HepG2 (cell line): ENCODE measurements at regions not wholly inside any gene's neighbourhood (a gene's known extent, or its start where the extent isn't known, plus 50 kb on each side); places are given as distances from the start of the nearest gene placed in this dataset.

Experiments used
- ATAC-seq: fragments of 200-7000 bp; cut with Tn5 transposase; 3 replicates; pipeline ENCODE4 v1.9.1; 2020; ENCODE audit warnings: mild to moderate bottlenecking, moderate library complexity
- BruUV-seq: library from RNA; stranded (reverse); fragments of 400-500 nt; replicated peaks from 2 replicates; lab custom pipeline; 2021; lab: Mats Ljungman, UMichigan
- CTCF ChIA-PET: fragments of 300-600 bp; formaldehyde crosslinking; extraction: SDS; loops from one replicate; lab custom pipeline; 2021; ENCODE audit warnings: low total read pairs, inconsistent platforms, low intra/inter-chr PET ratio; lab: Yijun Ruan, JAX
- POLR2A ChIA-PET: fragments of 350-600 bp; sonication (Branson Sonifier 250); formaldehyde crosslinking; loops from one replicate; lab custom pipeline; 2020; ENCODE audit warnings: antibody characterized with exemption, inconsistent platforms; lab: Yijun Ruan, JAX
- DNase-seq: peaks from one replicate; pipeline ENCODE4 v3.0.0-alpha.2; 2015; ENCODE audit warnings: low spot score
- FAIRE-seq: peaks from 3 replicates; lab custom pipeline; 2011; peaks lifted over from hg19 to GRCh38; lab: Jason Lieb, UNC
- H2AFZ ChIP-seq: one replicate; pipeline ENCODE4 v1.6.1; 2011; ENCODE audit warnings: low read length, inconsistent platforms
- H3K27ac ChIP-seq: fragments of 300-600 bp; 3 replicates; pipeline ENCODE4 v1.8.0; 2011; ENCODE audit warnings: mixed run types, mild to moderate bottlenecking, mixed read lengths, low read length, inconsistent platforms; ENCODE audit not compliant: insufficient read depth; ENCODE audit errors: extremely low read length
- H3K27me3 ChIP-seq, 2 experiments: fragments of 200-600 bp in 1 of 2; 2 replicates in 1 of 2; 3 replicates in 1 of 2; pipeline versions ENCODE4 v1.6.0 to v1.8.0; 2011; ENCODE audit warnings: low read length in 2 of 2, mild to moderate bottlenecking in 2 of 2, moderate library complexity in 2 of 2, inconsistent platforms in 1 of 2; ENCODE audit not compliant: insufficient read depth in 2 of 2, control insufficient read depth in 1 of 2
- H3K36me3 ChIP-seq, 2 experiments: fragments of 200-600 bp in 1 of 2; replicated peaks in 1 of 2; 2 replicates in 1 of 2; 3 replicates in 1 of 2; pipeline versions ENCODE4 v1.5.1 to v1.8.0; 2011; ENCODE audit warnings: low read length in 2 of 2, inconsistent platforms in 1 of 2; ENCODE audit not compliant: insufficient read depth in 2 of 2, control insufficient read depth in 1 of 2
- H3K4me1 ChIP-seq: 2 replicates; pipeline ENCODE4 v1.5.1; 2012; ENCODE audit warnings: low read length, inconsistent platforms; ENCODE audit not compliant: insufficient read depth
- H3K4me2 ChIP-seq: 2 replicates; pipeline ENCODE4 v1.6.0; 2011; ENCODE audit warnings: low read depth, low read length, inconsistent platforms
- H3K4me3 ChIP-seq, 3 experiments: fragments of 200-600 bp in 1 of 3; sonication (generic), shearing (Covaris generic) in 1 of 3; replicated peaks in 1 of 3; 2 replicates each; pipeline ENCODE4 v1.5.1; 2011 to 2016; ENCODE audit warnings: low read length in 3 of 3, inconsistent platforms in 2 of 3, low read depth in 2 of 3, mild to moderate bottlenecking in 2 of 3, control low read depth in 1 of 3, mixed read lengths in 1 of 3; ENCODE audit not compliant: insufficient read depth in 1 of 3
- H3K79me2 ChIP-seq: one replicate; pipeline ENCODE4 v1.6.1; 2011; ENCODE audit warnings: low read length, inconsistent platforms; ENCODE audit not compliant: insufficient read depth
- H3K9ac ChIP-seq: 2 replicates; pipeline ENCODE4 v1.6.0; 2011; ENCODE audit warnings: mild to moderate bottlenecking, low read depth, low read length, inconsistent platforms; ENCODE audit not compliant: insufficient read depth
- H3K9me3 ChIP-seq: 2 replicates; pipeline ENCODE4 v1.5.1; 2012; ENCODE audit warnings: mild to moderate bottlenecking, low read length
- H4K20me1 ChIP-seq: 2 replicates; pipeline ENCODE4 v1.6.0; 2011; ENCODE audit warnings: inconsistent platforms, mild to moderate bottlenecking, low read length, moderate library complexity; ENCODE audit not compliant: insufficient read depth
- ARHGAP35 ChIP-seq: sonication (generic); formaldehyde crosslinking; IDR thresholded peaks from 2 replicates; pipeline ENCODE4 v1.9.0; 2022; ENCODE audit warnings: mild to moderate bottlenecking, inconsistent platforms, moderate library complexity, missing genetic modification reagents, borderline replicate concordance
- FIP1L1 ChIP-seq: fragments of 200-400 bp; formaldehyde crosslinking; IDR thresholded peaks from 2 replicates; pipeline ENCODE4 v1.6.1; 2018; ENCODE audit warnings: low read depth, mild to moderate bottlenecking, low read length, moderate library complexity, borderline replicate concordance; ENCODE audit not compliant: insufficient read depth
- GATAD1 ChIP-seq: IDR thresholded peaks from 2 replicates; pipeline ENCODE4 v1.6.1; 2016; ENCODE audit warnings: missing genetic modification reagents, missing compliant biosample characterization
- RARA ChIP-seq: IDR thresholded peaks from 2 replicates; pipeline ENCODE4 v1.6.1; 2016; ENCODE audit warnings: missing genetic modification reagents, missing compliant biosample characterization
- SMAD9 ChIP-seq: sonication (generic); formaldehyde crosslinking; IDR thresholded peaks from 2 replicates; pipeline ENCODE4 v1.5.1; 2020; ENCODE audit warnings: mild to moderate bottlenecking, missing genetic modification reagents
- TBX2 ChIP-seq: sonication (generic); formaldehyde crosslinking; IDR thresholded peaks from 2 replicates; pipeline ENCODE4 v1.5.0; 2020; ENCODE audit warnings: missing genetic modification reagents, mild to moderate bottlenecking, borderline replicate concordance
- ZFP82 ChIP-seq: sonication (generic); formaldehyde crosslinking; IDR thresholded peaks from 2 replicates; pipeline ENCODE4 v1.5.1; 2020; ENCODE audit warnings: mild to moderate bottlenecking, missing genetic modification reagents, borderline replicate concordance
- ZNF639 ChIP-seq: conservative IDR thresholded peaks from 2 replicates; pipeline ENCODE4 v1.6.1; 2018; ENCODE audit warnings: missing genetic modification reagents
- WGBS: methylation state at CpG from one replicate; pipeline ENCODE4 v1.1.6; 2017; ENCODE audit warnings: low lambda C conversion rate; 5-methylcytosine and 5-hydroxymethylcytosine counted together
- in situ Hi-C: cut with HindIII; loops from 2 replicates; pipeline ENCODE4 v1.10.0; 2017; ENCODE audit warnings: low pct_unique_long_range_greater_than_20kb; ENCODE audit not compliant: extremely low pct_ligation_motif_present
- intact Hi-C: fragments of 100-400 bp; cut with micrococcal nuclease; formaldehyde crosslinking; loops from one replicate; pipeline ENCODE4 v1.10.0; 2022; ENCODE audit not compliant: unreplicated experiment
- TF ChIP-seq, protein P1 (sequence below): sonication (generic); formaldehyde crosslinking; IDR thresholded peaks from 2 replicates; pipeline ENCODE4 v1.5.0; 2020; ENCODE audit warnings: missing genetic modification reagents

- Histone ChIP-seq H3K4me3 (no peak overlapping the region), H2AFZ (no peak overlapping the region), H3K4me1 (no peaks in the 10 kb centered on the region), H3K27me3 (peaks cover 0 to 16% of the 10 kb centered on the region in 2 experiments; a peak in 2 of 5 replicates), H3K9me3 (no peaks in the 10 kb centered on the region), H3K9ac (no peak overlapping the region), H3K27ac (no peak overlapping the region), H3K4me2 (no peak overlapping the region), H3K79me2 (no peaks in the 10 kb centered on the region), H3K36me3 (no peaks in the 10 kb centered on the region), H4K20me1 (no peaks in the 10 kb centered on the region)
- no peak for DNase-seq
- in situ Hi-C loops (no loop called here), intact Hi-C loops (no loop called here)
- CTCF ChIA-PET = no interaction called here
- 45% methylated on average over 4 of the region's 13 CpGs for WGBS
- ATAC-seq = no peak
- FAIRE-seq = no peak
- POLR2A ChIA-PET = no interaction called here
- TF ChIP-seq SMAD9 (CRISPR knock-in tag) = no peak
- no peak for TF ChIP-seq ZFP82 (CRISPR knock-in tag)
- TF ChIP-seq ARHGAP35 (CRISPR knock-in tag) = no peak
- TF ChIP-seq GATAD1 (CRISPR knock-in tag) = no peak
- TF ChIP-seq ZNF639 = no peak
- TF ChIP-seq TBX2 = no peak
- no peak for TF ChIP-seq FIP1L1
- no peak for TF ChIP-seq RARA (CRISPR knock-in tag)
- TF ChIP-seq, protein P1, sequence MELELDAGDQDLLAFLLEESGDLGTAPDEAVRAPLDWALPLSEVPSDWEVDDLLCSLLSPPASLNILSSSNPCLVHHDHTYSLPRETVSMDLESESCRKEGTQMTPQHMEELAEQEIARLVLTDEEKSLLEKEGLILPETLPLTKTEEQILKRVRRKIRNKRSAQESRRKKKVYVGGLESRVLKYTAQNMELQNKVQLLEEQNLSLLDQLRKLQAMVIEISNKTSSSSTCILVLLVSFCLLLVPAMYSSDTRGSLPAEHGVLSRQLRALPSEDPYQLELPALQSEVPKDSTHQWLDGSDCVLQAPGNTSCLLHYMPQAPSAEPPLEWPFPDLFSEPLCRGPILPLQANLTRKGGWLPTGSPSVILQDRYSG (CRISPR knock-in tag) = no peak
- BruUV-seq = no TSS peak
Measured at GRCh38 chr17:12422651-12423050, 243.0 kb upstream of the MYOCD start.
